GM21528 (cell line): ENCODE measurements at regions not wholly inside any gene's neighbourhood (a gene's known extent, or its start where the extent isn't known, plus 50 kb on each side); places are given as distances from the start of the nearest gene placed in this dataset.

Experiments
- ATAC-seq: cut with Tn5 transposase; IDR thresholded peaks from one replicate; pipeline ENCODE4 v1.9.1; 2021; ENCODE audit warnings: mild to moderate bottlenecking, moderate library complexity; ENCODE audit not compliant: unreplicated experiment, low FRiP score

DNA sequence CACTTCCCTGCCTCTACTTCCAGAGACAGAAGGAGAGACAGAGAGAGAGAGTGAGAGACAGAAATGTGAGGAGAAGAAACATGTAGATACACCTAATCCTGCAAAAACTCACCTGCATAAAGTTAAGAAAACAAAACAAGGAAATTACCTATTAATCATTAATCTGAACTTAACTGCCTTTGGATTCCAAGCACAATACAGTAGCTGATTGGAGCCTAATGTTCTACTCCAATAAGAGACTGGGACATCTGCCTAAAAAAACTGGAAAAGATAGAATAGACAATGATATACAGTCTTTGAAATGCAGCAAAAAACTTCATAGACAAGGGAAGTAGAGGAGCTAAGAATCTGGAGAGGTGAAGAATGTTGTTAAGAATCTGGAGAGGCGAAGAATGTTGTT is 910.2 kb upstream of the SLC10A2 start:
- no peak for ATAC-seq

DNA sequence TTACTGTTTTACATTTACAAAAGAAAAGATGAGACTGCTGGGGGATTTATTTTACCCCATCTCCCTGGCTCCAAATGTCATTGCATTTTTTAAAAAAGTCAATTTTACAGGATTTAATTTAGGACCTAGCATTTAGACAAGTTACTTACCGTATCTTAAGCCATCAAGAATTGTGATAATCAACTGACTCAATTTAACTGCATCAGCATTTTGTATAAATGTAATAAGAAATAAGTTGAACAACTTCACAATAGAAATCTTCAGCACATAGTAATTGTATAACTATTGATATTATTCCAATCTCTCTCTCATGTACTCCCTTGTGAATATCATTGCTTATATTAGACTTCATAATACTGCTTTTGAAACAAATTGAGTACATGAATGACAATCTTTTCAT is 907.5 kb upstream of the SLC10A2 start:
- no peak for ATAC-seq

DNA sequence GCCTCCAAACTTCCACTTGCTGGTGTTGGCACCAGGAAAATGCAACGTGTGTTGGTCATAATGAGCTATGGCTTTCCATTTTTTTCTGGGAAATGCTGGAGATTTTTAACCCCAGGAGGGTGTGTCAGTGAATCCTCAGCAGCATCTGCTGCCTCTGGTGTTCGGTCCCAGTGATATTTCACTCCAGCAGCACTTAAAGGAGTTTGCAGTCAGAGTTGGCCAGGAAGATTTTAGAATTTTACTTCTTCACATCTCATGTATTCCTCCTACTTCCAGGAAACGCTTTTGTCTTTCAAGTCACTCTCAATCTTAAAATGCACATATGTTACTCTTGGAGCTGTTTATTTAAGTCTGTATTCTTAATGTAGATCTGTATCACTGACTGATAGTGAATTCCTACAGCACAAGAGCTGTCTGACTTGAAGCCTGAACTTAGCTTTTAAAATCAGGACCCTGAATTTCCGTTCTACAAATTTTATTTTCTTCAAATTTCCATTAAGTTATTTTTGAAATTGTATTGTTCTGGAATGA is 903.4 kb upstream of the SLC10A2 start:
- no peak for ATAC-seq

DNA sequence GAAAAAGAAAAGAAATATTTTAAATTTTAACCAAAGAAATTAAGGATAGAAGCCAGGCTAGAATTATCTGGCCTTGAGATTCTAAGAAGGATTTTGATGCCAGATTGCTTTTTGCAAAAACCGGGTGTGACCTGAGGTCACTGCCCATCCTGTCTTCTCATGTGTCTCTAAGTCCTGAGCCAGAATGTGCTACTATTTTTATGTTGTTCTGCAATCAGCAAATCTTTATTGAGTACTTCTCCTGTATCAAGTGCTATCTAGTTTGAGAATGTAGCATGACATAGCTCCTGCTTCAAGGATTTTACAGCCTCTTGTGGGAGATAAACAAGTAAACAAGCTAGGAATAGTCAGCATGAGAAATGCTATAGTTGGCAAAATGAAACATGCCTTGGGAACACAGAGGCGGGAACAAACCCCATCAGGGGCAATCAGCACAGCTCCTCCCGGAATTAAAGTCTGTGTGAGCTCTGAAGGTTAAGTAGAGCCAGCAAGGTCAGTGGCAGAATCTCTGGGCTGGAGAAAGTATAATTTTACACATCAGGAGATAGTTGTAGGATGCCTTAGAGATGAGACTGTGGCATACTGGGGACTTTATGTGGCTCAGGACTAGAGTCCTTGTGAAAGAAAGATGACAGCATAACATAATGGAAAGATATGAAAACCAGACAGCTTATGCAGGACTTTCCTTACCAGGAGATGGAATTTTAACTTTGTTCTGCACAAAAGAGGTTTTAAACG is 899.5 kb upstream of the SLC10A2 start:
- ATAC-seq, result no peak

DNA sequence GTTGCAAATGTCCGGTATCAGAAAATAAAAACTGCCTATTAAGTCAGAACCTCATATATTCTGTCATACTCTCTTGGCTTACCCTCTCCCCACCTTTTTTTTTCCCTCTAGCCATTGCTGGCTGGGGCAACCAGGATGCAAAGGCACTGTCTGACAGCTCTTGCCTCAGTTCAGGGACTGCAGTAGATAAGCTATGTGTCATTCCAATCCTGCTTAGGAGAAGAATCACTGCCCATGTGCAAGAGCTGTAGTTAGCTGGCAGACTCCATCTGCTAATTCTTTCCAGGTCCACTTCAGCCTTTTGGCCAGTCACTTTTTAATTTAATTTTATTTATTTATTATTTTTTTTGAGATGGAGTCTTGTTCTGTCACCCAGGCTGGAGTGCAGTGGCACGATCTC is 895.6 kb upstream of the SLC10A2 start:
- ATAC-seq, result no peak

DNA sequence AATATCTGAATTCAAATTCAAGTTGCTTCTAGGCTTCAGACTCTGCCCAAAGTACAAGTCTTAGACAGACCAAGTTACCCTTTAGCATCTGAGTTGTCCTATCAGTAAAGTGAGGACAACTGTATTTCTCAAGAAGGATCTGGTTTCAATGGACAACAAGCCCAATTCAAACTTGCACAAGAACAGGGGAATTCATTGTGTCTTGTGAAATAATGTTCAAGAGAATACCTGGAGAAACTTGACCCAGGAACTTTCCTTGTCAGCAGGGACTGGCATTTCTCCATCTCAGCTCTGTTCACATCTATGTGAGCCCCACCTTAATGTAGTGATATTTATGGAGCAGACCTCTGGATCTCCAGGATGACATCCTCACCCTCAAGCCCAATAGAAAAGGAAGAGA is 894.9 kb upstream of the SLC10A2 start:
- no peak for ATAC-seq

DNA sequence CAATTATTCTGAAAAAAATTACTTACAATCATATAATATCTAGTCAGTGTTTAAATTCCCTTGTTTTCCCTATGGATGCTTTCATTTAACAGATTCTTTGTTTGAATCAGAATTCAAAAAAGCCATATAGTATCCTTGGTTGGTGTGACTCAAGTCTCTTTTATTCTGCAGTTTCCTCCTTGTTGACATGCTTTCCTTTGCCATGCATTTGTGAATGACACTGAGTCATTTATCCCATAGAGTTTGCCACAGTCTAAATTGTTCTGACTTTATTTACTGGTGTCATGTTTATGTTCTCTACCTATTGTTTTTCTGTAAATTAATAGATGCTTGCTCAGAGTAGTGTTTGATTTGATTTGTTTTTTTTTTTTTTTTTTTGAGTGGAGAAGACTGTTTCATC is 893.8 kb upstream of the SLC10A2 start:
- ATAC-seq, result no peak

DNA sequence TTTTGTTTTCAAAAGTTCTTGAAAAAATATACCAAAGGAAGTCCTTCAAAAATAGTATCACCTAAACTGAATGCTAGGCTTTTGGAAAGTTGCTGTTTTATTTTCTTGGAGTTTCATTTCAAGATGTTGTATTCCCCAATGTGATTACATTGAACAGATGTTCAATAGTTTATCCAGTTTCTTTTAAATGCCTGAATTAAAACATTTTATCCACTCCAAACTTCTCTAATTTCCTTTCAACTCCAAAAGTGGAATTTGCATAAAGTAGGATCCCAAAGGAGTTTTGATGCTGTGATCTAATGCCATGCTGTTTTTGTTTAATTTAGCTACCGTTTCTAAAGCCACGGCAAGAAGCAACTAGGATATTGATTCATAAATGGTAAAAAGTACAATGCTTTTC is 892.5 kb upstream of the SLC10A2 start:
- ATAC-seq, result no peak

DNA sequence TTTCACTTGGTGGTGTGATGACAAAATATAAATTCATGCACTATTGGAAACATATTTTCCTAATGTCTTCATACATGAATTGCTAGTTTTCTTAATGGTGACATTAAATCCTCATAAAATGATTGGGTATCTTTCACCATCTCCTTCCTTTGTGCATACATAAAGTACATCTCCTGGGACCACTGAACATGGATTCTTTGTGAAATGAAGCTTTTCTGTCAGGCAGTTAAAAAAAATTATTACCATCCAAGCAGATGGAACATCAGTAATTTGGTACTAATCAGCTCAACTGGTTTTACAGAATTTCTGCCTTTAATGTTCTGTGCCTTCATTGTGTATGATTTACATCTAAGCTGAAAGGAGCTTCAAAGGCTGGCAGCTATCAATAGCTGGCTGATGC is 891.7 kb upstream of the SLC10A2 start:
- no peak for ATAC-seq

DNA sequence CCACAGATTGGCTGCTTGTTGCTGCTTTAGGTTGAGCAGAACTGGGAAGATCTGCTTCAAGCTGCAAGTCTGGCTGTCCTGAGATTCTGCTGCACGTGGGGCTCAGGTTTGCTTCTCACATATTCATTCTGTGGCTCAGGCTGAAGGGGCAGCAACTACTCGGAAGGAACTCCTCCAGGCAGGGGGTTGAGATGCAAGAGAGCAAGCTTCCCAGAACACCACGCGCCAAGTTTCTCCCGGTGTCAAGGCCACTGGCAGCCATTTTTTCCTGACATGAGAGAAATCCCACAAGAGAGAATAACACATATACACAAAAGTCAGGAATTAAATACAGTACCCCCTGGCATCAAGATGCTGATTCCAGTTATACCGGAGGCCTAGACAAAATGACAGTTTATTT is 887.6 kb upstream of the SLC10A2 start:
- ATAC-seq, result no peak

DNA sequence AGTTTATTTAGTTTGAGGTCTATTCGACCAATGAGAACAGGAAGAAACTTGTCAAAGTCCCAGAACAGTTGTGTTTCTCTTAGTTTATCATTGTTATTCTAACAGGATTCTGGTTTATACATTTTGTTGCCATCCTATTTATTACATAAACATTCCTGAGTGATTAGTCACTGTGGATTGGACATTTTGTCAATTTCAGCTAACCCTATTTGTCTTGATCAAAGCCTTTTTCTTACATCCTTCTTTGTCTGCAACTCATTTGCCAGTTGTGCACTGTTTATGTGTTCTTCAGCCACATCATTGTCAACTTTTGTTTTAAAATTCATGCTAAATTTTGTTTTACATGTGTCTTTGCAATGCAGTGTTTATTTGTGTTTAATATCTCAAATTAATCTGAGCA is 886.0 kb upstream of the SLC10A2 start:
- ATAC-seq, result no peak

DNA sequence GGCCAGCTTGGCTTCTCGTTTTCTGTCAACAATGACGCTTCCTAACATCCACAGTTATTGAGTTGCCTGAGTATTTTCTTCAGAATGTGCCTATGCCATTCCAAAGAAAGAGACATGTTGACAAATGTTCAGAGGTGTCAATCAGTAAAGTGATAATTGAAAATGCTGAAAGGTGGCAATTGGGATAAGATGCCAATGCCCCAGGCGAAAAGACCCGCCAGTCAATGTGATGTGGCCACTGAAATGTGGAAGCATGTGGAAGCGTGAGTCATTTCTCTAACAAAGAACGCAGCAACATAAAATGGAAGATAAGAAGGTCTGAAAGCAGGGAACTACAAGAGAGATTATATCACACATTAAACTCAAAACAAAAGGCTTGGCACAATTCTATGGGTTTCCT is 882.2 kb upstream of the SLC10A2 start:
- no peak for ATAC-seq

DNA sequence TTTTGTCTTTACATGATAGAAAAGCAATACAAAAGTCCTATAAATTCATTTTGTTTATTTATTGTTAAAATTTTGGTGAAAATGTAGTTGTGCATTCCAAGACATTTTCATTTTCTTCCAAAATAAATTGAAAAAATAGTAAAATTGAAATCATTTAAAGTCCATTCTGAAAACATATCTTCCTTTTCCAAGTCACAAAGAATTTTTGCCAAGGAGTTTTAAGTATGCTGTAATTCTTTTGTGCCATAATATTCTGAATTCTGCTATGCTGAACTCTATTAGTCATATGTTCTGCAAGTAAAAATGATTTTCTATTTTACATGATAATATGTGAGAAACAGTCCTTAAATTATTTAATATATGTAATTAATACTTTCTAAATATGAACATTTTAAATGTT is 879.6 kb upstream of the SLC10A2 start:
- ATAC-seq, result no peak

DNA sequence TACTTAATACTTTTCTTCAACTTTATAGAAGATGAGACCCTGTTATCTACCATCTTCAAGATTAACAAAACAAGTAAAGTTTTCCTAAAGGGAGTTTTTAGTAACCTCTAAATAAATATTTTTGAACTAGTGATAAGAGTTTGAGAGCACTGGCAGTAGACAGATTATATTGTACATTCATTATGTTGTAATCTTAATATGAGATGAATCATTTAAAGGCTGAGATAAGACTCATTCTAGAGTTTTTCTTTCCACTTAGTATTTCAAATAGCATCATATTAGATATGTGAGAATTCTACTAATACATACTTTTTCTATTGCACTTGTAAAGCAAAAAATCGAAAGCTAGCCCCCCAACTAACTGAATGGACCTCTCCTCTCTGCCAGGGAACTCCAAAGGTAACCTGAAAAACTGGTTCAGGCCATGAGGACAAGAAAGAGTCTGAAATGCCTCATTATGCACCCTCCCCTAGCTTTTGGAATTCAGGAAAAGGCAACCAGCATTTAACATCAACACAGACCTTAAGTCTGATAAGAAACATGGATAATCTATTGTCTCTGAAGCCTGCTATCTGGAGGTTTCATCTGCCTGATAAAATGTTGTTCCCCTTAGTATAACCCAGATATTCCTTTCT is 875.4 kb upstream of the SLC10A2 start:
- ATAC-seq, result no peak

DNA sequence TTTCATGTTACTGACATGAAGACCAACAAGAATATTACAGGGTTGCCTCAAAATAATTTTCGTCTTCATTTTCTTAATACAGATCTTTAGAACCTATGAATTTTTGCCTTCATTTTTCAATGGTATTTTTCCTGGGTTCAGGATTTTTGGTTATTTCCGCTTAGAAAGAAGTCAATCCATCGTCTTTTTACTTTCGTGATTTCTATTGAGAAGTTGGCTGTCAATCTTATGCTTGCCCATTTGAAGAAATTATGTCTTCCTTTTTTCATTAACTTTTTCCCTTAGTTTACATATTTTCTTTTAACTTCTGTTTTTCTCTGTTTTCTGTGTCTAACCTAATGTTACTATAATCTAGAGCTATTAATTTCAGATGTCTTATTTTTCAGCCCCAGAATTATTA is 868.9 kb upstream of the SLC10A2 start:
- ATAC-seq, result no peak

DNA sequence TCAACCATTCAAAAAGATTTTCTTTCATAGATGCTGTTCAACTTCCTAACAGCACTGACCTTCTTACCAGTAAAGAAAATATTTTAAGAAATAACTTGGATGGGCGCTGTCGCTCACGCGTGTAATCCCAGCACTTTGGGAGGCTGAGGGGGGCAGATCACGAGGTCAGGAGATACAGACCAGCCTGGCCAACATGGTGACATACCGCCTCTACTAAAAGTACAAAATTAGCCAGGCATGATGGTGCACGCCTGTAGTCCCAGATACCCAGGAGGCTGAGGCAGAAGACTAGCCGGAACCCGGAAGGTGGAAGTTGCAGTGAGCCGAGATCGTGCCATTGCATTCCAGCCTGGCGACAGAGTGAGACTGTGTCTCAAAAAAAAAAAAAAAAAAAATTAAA is 865.7 kb upstream of the SLC10A2 start:
- ATAC-seq, result no peak

DNA sequence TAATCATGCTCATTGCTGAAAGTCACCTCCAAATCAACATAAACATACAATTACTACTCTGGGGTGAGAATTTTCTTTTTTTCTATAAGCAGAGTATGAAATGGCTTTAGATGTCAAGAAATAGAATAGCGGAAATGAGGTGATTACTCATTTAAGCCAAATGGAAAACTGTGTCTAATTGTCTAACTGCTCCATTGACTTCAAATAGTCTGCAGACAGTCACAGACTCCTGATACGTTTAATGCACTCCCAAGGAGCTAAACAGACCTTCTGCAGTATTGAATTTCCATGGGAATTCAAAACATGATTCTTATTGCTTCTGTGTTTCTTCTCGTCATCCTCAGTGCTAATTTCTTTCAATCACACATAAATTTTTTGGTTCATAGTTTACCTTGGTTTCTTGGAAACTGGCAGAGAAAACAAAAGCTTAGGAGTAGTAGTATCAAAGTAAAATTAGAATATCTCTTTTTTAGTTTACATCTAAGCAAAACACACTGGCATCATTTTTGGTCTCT is 865.2 kb upstream of the SLC10A2 start:
- no peak for ATAC-seq

DNA sequence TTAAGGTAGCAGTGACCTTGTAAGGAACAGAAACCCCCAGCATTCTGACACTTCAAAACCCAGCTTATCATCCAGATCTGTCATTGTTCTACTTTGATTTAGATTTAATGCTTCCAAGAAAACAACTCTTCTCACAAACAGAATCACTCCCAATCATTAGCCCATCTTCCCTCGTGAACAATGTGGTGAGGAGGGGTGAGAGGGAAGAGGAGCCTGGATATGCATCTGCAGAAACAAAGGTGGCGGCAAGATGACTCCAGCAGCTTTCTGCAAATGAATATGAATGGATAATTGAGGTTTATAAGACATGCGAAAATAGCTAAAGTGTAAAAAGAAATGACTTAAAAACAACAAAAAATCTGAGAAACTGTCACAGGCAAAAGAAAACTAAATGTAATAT is 859.9 kb upstream of the SLC10A2 start:
- ATAC-seq, result no peak

DNA sequence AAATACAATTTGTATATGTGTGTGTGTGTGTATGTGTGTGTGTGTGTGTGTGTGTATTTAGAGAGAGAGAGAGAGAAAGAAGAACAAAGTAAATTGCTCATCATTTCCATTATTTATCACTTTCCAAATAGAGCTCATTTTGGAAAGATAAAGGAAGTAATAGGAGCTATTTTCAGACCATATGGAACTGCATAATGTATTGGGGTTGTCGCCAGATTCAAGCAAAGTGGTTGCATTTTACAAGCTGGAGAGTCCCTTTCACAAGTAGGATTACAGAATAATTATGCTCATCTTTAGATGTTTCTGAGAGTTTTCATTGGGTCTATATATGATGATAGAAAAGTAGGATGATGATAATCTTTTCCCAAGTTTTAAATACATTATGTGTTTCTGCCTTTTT is 842.7 kb upstream of the SLC10A2 start:
- ATAC-seq, result no peak

DNA sequence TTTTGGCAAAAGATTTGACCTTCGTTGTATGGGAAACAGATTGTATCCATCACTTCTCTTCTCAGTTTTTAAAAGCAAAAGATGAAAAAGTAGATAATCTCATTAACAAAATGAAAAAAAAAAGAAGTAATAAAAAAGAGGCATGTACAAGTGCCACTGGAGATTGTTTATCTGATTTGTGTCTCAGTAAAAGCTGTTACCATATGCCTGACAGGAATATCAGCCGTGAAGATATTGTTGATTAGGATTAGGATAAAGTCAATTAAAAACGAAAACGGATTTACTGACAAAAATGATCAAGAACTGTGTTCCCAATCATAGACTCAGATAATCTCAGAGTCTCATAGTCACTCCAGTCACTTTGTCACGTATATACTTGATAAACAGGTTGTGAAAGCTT is 842.1 kb upstream of the SLC10A2 start:
- ATAC-seq, result no peak

DNA sequence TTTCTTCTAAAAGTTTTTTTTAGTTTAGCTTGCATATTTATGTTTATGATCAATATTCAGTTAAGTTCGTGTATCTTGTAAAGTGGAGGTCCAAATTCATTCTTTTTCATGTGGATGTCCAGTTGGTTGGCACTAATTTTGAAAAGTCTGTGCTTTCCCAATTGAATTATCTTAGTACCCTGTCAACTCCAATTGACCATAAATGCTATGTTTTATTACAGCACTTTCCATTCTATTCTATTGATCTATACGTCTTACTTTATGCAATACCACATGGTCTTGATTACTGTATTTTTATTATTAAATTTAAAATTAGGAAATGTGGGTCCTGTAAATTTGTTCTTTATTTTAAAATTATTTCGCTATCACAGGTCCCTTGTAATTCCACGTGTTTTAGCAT is 837.6 kb upstream of the SLC10A2 start:
- ATAC-seq, result no peak

DNA sequence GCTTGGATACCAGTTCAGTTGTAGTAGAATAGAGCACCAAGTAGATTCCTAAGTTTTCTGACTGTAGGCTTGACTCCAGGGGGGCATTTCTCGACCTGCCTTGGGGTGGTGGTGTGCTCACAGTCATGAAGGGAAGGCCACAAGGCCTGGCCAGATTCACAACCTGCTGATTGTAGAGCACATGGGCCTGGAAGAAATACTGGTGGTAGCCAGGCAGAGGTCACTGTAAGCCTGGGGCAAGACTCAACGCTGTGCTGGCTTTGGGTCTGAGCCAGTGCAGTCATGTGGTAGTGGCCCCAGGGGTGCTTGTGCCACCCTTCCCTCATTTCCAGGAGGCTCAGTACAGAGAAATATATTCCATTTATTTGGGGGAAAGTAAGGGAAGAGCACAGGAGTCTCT is 832.3 kb upstream of the SLC10A2 start:
- no peak for ATAC-seq
